Muscle of leg (tissue), 3 donors: ENCODE measurements at regions not wholly inside any gene's neighbourhood (a gene's known extent, or its start where the extent isn't known, plus 50 kb on each side); places are given as distances from the start of the nearest gene placed in this dataset.

Source experiments
- DNase-seq: peaks from one replicate; pipeline ENCODE4 v3.0.0; 2013
- H3K27ac ChIP-seq: one replicate; pipeline ENCODE4 v1.5.1; 2013; ENCODE audit warnings: mild to moderate bottlenecking, low read length, control low read depth
- H3K27me3 ChIP-seq: one replicate; pipeline ENCODE4 v1.6.1; 2013; ENCODE audit warnings: low read length; ENCODE audit not compliant: control insufficient read depth, insufficient read depth
- H3K36me3 ChIP-seq: one replicate; pipeline ENCODE4 v1.6.1; 2013; ENCODE audit warnings: low read length; ENCODE audit not compliant: control insufficient read depth, insufficient read depth
- H3K4me1 ChIP-seq: one replicate; pipeline ENCODE4 v1.6.1; 2013; ENCODE audit warnings: low read length; ENCODE audit not compliant: control insufficient read depth, insufficient read depth
- H3K4me3 ChIP-seq: one replicate; pipeline ENCODE4 v1.5.1; 2013; ENCODE audit warnings: low read length, control low read depth
- H3K9me3 ChIP-seq: replicated peaks from 2 replicates; pipeline ENCODE4 v1.6.1; 2013; ENCODE audit warnings: low read depth, low read length; ENCODE audit not compliant: control insufficient read depth
- WGBS: methylation state at CpG from one replicate; pipeline ENCODE4 v1.1.5; 2013; ENCODE audit warnings: missing lambda C conversion rate; ENCODE audit not compliant: insufficient coverage; 5-methylcytosine and 5-hydroxymethylcytosine counted together

DNA sequence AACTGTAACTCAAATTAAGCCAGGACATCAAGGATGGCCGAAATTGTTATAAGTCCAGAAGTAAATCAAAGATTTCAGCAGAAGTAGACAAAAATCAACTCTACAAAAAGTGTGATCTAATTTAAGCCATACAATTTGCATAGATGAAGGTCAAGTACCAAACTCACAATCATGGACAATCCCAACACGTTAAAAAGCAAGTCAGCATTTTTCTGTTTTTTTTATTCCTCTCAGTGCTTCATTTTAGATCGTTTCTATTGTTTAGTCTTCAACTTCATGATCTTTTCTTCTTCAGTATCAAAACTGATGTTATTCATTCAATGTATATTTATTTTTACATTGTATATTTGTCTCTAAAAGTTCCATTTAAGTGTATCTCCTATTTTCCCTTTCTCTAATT, 674.3 kb upstream of the PHF14 start:
- H3K4me3 ChIP-seq = no peak overlapping the region
- no peak overlapping the region for H3K27ac ChIP-seq
- no peaks in the 10 kb centered on the region for H3K4me1 ChIP-seq
- WGBS = no CpG with 5 or more reads among the region's 3 CpGs
- no peaks in the 10 kb centered on the region for H3K36me3 ChIP-seq
- no peaks in the 10 kb centered on the region for H3K9me3 ChIP-seq
- DNase-seq = no peak
- H3K27me3 ChIP-seq = no peaks in the 10 kb centered on the region

DNA sequence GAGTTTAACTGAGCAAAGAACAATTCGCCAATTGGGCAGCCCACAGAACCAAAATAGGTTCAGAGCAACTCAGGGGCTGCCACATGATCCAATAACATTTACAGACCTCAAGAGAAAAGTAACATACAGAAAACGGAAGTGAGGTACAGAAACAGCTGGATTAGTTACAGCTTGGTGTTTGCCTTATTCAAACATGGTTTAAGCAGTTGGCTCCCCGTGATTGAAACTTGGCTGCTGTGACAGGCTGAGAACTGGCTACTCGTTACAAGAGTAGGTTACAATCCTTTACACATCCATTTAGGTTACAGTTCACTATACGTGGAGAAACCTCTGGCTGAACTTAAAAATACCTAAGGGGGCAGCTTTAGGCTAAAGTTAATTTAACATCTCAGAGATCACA, 673.1 kb upstream of the PHF14 start:
- H3K27me3 ChIP-seq = no peaks in the 10 kb centered on the region
- 0% methylated on average over 2 of the region's 5 CpGs for WGBS
- H3K27ac ChIP-seq = no peak overlapping the region
- no peak overlapping the region for H3K4me3 ChIP-seq
- no peaks in the 10 kb centered on the region for H3K4me1 ChIP-seq
- peak; percentile 19 for DNase-seq
- no peaks in the 10 kb centered on the region for H3K36me3 ChIP-seq
- H3K9me3 ChIP-seq = no peaks in the 10 kb centered on the region

DNA sequence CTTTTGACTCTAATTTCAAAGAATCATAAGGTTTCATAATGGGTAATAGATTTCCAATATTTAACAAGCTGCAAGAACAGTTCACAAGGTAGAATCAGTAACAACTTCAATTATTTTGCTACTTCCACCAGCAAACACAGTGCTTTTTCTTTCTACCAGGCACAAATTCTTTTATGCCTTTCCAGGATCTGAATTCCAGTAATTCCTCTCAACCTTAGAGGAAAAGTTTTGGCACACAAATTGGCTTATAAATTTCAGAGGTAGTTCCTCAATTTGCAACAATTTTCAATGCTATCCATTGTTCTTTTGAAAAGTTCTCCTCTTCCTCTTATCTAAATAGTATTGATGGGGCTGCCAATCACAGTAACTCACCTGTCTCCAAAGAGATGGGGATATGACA, 665.4 kb upstream of the PHF14 start:
- Histone ChIP-seq H3K4me3 (no peak overlapping the region), H3K9me3 (no peaks in the 10 kb centered on the region), H3K36me3 (no peaks in the 10 kb centered on the region), H3K27me3 (no peaks in the 10 kb centered on the region), H3K27ac (no peak overlapping the region), H3K4me1 (no peaks in the 10 kb centered on the region)
- no peak for DNase-seq

DNA sequence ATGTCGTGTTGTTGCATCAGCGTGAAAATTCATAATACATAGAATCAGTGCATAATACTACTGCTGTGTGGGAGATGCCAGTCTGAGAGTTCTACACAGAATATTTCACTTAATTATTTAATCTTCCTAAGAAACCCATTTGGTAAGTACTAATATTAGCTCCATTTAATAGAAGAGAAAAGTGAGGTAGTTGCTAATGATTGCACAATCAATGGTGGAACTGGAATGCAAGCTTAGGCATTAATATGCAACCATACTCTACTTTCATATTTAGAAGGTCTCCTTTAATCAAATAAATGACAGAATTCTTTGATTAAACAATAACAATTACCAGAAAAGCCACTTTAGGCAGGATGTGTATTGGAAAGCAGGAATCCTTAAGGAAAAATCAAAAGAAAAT, 660.7 kb upstream of the PHF14 start:
- H3K27me3 ChIP-seq = no peaks in the 10 kb centered on the region
- no peak for DNase-seq
- no peak overlapping the region for H3K4me3 ChIP-seq
- H3K9me3 ChIP-seq = no peaks in the 10 kb centered on the region
- H3K4me1 ChIP-seq = no peaks in the 10 kb centered on the region
- no CpG with 5 or more reads among the region's 2 CpGs for WGBS
- no peak overlapping the region for H3K27ac ChIP-seq
- no peaks in the 10 kb centered on the region for H3K36me3 ChIP-seq

DNA sequence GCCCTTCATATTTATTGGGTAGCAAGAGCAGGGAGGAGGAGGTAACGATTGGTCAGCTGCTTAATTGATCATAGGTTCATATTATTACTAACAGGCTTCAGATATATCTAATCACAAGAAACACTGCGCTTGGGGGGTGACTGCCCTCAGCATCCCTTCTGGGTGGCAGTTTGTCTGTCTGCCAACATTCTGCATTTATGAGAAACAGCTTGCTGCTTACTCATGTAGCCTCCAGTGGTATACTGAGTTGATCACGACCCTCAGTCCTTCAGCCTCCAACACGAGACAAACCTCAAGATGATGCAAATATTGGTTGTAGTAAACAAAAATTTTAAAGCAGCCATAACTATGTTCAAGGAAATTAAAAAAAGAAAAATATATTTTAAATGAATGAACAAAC, 657.8 kb upstream of the PHF14 start:
- peaks cover 2% of the 10 kb centered on the region for H3K9me3 ChIP-seq
- no peak overlapping the region for H3K27ac ChIP-seq
- no CpG with 5 or more reads among the region's 4 CpGs for WGBS
- no peak overlapping the region for H3K4me3 ChIP-seq
- no peaks in the 10 kb centered on the region for H3K27me3 ChIP-seq
- DNase-seq = no peak
- H3K4me1 ChIP-seq = no peaks in the 10 kb centered on the region
- no peaks in the 10 kb centered on the region for H3K36me3 ChIP-seq

DNA sequence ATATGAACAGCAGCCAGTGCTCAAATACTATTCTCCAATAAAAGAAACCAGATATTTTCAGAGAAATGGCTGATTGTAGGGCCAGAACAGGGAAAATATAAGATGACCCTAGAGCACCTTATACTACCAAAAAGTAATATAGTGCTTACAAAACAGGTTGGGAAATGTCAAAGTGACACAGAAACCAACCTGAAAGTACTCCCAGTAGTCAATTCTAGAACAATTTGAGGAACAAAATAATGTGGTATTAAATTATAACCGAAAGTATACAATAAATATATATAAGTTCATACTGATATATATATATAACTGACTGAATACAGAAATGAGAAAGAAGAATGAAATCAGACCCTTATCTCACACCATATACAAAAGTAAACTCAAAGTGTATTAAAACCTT, 657.2 kb upstream of the PHF14 start:
- no CpG with 5 or more reads among the region's 1 CpG for WGBS
- no peak overlapping the region for H3K27ac ChIP-seq
- H3K9me3 ChIP-seq = peaks cover 2% of the 10 kb centered on the region

DNA sequence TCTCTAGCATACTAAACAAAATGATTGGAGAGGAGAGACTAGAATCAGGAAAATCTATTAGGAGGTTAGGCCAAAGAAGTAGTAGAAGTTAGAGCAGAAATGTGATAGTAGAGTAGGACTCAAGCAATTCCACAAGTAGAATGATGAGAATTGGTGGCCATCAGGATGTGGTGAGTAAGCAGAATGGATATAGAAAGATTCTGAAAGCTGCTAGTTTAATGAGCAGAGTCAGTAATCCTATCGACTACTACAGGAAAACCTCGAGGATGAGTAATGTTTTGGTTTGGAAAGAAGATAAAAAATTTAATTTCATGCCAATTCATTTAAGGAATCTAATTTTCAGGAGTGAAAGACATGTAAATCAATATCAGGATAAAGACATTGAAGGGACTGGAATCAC, 648.3 kb upstream of the PHF14 start:
- Histone ChIP-seq H3K27me3 (no peaks in the 10 kb centered on the region), H3K4me1 (no peaks in the 10 kb centered on the region), H3K4me3 (no peak overlapping the region), H3K36me3 (no peaks in the 10 kb centered on the region), H3K9me3 (no peaks in the 10 kb centered on the region), H3K27ac (no peak overlapping the region)
- no CpG with 5 or more reads among the region's 2 CpGs for WGBS
- DNase-seq = no peak

More for the DNA sequence above, 657.2 kb upstream of the PHF14 start:
- Histone ChIP-seq H3K36me3 (no peaks in the 10 kb centered on the region), H3K4me1 (no peaks in the 10 kb centered on the region), H3K4me3 (no peak overlapping the region), H3K27me3 (no peaks in the 10 kb centered on the region)
- DNase-seq = no peak

DNA sequence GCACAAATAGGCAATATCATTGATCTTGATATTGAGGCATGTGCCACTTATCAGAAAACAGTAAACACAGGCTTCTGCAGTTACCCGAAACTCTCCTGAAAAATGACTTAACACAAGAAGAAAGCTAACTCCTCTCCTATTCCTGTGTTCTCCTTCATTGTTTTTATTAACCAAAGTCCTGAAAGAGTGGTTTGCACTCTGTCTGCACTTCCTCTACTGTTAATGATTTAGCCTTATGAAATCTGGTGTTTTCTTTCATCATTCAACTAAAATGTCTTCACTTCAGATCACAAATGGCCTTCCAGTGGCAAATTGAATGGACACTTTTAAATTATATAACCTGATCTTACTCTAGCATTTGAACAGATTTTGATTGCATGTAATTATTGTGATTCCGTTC, 630.6 kb upstream of the PHF14 start:
- WGBS = 60% methylated on average over 1 of the region's 2 CpGs
- Histone ChIP-seq H3K9me3 (no peaks in the 10 kb centered on the region), H3K4me3 (no peak overlapping the region), H3K4me1 (no peaks in the 10 kb centered on the region), H3K27ac (no peak overlapping the region), H3K36me3 (no peaks in the 10 kb centered on the region), H3K27me3 (no peaks in the 10 kb centered on the region)
- DNase-seq = no peak

DNA sequence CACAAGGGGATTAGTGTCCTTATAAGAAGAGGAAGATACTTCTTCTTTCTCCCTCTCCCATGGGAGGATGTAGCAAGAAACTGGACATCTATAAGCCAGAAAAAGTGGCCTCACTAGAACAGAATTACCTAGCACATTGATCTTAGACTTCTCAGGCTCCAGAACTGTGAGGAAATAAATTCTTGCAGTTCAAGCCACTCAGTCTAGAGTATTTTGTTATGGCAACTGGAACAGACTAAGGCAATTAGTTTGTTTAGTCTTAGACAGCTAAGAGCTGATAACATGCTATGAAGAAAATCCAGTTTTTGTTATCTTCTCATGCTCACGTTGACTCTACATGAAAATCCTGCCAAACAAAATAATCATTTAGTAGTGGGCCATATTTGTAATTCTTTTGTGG, 627.6 kb upstream of the PHF14 start:
- no CpG with 5 or more reads among the region's 1 CpG for WGBS

DNA sequence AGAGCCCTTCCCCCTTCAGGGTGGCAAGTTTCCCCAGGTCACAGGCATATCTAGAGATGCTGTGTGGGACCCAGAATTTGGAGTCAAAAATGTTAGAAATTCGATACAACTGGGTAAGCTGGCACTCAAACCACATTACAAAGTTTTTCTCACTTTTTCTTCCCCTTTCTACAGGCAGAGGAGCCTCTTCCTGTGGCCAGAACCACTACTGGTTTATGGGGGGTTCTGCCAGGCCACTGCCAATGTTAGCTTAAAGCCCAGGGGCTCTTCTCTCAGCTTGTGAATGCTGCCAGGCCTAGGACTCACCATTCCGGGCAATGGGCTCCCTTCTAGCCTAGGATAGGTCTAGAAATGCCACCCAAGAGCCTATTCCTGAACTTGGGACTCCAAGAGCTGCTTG, 617.9 kb upstream of the PHF14 start:
- WGBS = 75% methylated on average over 1 of the region's 2 CpGs

More for the DNA sequence above, 627.6 kb upstream of the PHF14 start:
- Histone ChIP-seq H3K4me1 (no peaks in the 10 kb centered on the region), H3K27ac (no peak overlapping the region), H3K4me3 (no peak overlapping the region), H3K9me3 (no peaks in the 10 kb centered on the region), H3K36me3 (no peaks in the 10 kb centered on the region), H3K27me3 (no peaks in the 10 kb centered on the region)
- DNase-seq = no peak

DNA sequence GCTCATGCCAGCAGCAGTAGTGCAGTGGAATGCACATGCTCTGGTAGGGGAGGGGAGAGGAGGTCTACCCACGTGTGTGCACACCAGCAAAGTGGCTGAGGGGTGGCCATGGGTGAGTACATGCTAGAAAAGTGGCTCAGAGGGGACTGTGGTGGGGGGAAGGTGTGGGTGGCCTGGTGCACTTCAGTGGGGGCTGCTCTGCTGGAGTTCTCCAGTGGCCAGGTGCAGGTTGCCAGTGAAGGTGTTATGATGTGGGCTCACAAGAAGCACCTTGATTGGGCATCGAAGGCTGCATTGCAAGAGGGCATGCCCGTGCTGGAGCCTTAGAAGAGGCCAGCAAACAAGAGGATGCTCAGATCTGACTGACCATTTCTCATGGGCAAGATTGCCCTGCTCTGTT, 613.6 kb upstream of the PHF14 start:
- 72% methylated on average over 2 of the region's 3 CpGs for WGBS
- H3K4me1 ChIP-seq = no peaks in the 10 kb centered on the region
- no peak overlapping the region for H3K4me3 ChIP-seq
- H3K9me3 ChIP-seq = peaks cover 15% of the 10 kb centered on the region
- DNase-seq = no peak
- no peaks in the 10 kb centered on the region for H3K27me3 ChIP-seq
- no peak overlapping the region for H3K27ac ChIP-seq
- H3K36me3 ChIP-seq = no peaks in the 10 kb centered on the region

More for the DNA sequence above, 617.9 kb upstream of the PHF14 start:
- Histone ChIP-seq H3K27ac (no peak overlapping the region), H3K27me3 (no peaks in the 10 kb centered on the region), H3K4me3 (no peak overlapping the region), H3K4me1 (no peaks in the 10 kb centered on the region), H3K9me3 (peaks cover 6% of the 10 kb centered on the region), H3K36me3 (no peaks in the 10 kb centered on the region)
- DNase-seq = no peak
